Kidney (tissue), 13 donors: ENCODE measurements at regions not wholly inside any gene's neighbourhood (a gene's known extent, or its start where the extent isn't known, plus 50 kb on each side); places are given as distances from the start of the nearest gene placed in this dataset.

Experiments used
- DNase-seq, 5 donors: peaks; one replicate each; pipeline ENCODE4 v3.0.0-alpha.2; 2013 to 2020
- FAIRE-seq: peaks from 2 replicates; lab custom pipeline; 2012; peaks lifted over from hg19 to GRCh38; lab: Jason Lieb, UNC
- H3K27ac ChIP-seq, 2 donors: one replicate each; pipeline ENCODE4 v1.7.0; 2013; ENCODE audit warnings: low read depth in 2 of 2, low read length in 2 of 2, inconsistent platforms in 1 of 2
- H3K27me3 ChIP-seq: one replicate; pipeline ENCODE4 v1.7.1; 2013; ENCODE audit warnings: low read length, inconsistent platforms; ENCODE audit not compliant: control insufficient read depth, insufficient read depth
- H3K36me3 ChIP-seq, 3 donors: one replicate each; pipeline versions ENCODE4 v1.7.0 to v1.7.1; 2013; ENCODE audit warnings: low read length in 3 of 3, control low read depth in 1 of 3, inconsistent platforms in 1 of 3; ENCODE audit not compliant: insufficient read depth in 3 of 3, control insufficient read depth in 2 of 3
- H3K4me1 ChIP-seq, 3 donors: one replicate each; pipeline versions ENCODE4 v1.7.0 to v1.7.1; 2013; ENCODE audit warnings: low read length in 3 of 3, inconsistent platforms in 1 of 3, low read depth in 1 of 3; ENCODE audit not compliant: control insufficient read depth in 2 of 3, insufficient read depth in 2 of 3
- H3K4me3 ChIP-seq, 3 donors: one replicate each; pipeline versions ENCODE4 v1.7.0 to v1.8.1; 2013; ENCODE audit warnings: low read length in 3 of 3, control low read depth in 1 of 3, inconsistent platforms in 1 of 3
- H3K9ac ChIP-seq, 3 donors: one replicate each; pipeline versions ENCODE4 v1.7.0 to v1.7.1; 2013; ENCODE audit warnings: low read length in 3 of 3, control low read depth in 1 of 3, inconsistent platforms in 1 of 3
- H3K9me3 ChIP-seq, 3 donors: one replicate each; pipeline versions ENCODE4 v1.7.0 to v1.7.1; 2013; ENCODE audit warnings: low read length in 3 of 3, control low read depth in 1 of 3, inconsistent platforms in 1 of 3; ENCODE audit not compliant: control insufficient read depth in 2 of 3, insufficient read depth in 1 of 3
- intact Hi-C: fragments of 100-400 bp; cut with DNase I; formaldehyde crosslinking; loops from one replicate; pipeline ENCODE4 v1.11.1; 2022
- TF ChIP-seq, protein P1 (sequence below): IDR thresholded peaks from 3 replicates; pipeline ENCODE4 v1.5.1; 2012; ENCODE audit warnings: mild to moderate bottlenecking, moderate library complexity, borderline replicate concordance; ENCODE audit not compliant: insufficient read depth; ENCODE audit errors: extremely low read depth
- donor health status: control.
- donor health status: control.
- donor health status: control.
- donor health status: control.
- donor health status: control.
- donor health status: DM: yes; HTN: yes; CAD: no.
- donor health status: Normal renal cell carcinoma (clear cell type).

DNA sequence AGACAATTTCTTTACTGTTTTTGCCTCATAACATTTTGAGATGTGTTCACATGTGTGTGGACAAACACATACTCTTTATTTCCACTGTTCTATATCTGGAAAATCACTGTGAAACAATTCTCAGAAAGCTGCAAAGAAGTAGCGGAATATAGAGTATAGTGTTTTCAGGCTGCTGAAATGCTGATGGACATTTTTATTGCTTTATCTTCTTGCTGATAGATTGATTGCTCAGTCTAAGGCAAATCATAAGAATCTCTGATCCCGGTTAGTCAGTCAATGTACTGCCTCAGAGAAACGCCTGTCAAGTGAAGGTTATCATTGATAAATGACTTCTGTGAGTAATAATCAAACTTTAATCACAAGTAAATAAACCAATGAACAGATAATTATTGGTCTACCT is 364.9 kb upstream of the CTNND2 start:
- Histone ChIP-seq H3K9me3 (no peaks in the 10 kb centered on the region), H3K27ac (no peak overlapping the region), H3K4me1 (no peaks in the 10 kb centered on the region), H3K4me3 (no peak overlapping the region), H3K36me3 (no peaks in the 10 kb centered on the region), H3K9ac (no peak overlapping the region), H3K27me3 (no peaks in the 10 kb centered on the region)
- TF ChIP-seq, protein P1, sequence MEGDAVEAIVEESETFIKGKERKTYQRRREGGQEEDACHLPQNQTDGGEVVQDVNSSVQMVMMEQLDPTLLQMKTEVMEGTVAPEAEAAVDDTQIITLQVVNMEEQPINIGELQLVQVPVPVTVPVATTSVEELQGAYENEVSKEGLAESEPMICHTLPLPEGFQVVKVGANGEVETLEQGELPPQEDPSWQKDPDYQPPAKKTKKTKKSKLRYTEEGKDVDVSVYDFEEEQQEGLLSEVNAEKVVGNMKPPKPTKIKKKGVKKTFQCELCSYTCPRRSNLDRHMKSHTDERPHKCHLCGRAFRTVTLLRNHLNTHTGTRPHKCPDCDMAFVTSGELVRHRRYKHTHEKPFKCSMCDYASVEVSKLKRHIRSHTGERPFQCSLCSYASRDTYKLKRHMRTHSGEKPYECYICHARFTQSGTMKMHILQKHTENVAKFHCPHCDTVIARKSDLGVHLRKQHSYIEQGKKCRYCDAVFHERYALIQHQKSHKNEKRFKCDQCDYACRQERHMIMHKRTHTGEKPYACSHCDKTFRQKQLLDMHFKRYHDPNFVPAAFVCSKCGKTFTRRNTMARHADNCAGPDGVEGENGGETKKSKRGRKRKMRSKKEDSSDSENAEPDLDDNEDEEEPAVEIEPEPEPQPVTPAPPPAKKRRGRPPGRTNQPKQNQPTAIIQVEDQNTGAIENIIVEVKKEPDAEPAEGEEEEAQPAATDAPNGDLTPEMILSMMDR = no peak
- FAIRE-seq = no peak
- no peak for DNase-seq
- intact Hi-C loops = no loop called here

DNA sequence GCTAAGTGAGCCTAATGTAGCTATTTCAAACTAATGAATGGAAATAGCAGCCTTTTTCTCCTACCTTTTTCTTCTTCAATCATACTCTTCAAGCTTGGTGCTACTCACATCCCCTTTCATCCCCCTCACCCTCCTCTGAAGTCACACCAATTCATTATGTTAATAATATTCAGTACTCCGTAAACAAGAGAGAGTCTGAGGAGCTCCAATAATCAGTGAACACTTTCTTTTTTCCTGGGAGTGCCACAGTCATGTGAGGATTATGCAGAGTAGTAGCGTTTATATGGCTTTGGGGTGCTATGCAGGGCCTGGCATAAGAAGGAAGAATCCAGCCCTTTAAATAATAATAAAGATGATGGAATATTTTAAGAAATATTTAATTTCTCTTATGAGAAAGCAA is 354.3 kb upstream of the CTNND2 start:
- Histone ChIP-seq H3K36me3 (no peaks in the 10 kb centered on the region), H3K27ac (no peak overlapping the region), H3K9ac (no peak overlapping the region), H3K27me3 (no peaks in the 10 kb centered on the region), H3K4me3 (no peak overlapping the region), H3K4me1 (no peaks in the 10 kb centered on the region), H3K9me3 (peaks cover 0 to 3% (median 0%) of the 10 kb centered on the region in 3 donors)
- DNase-seq (no peak), FAIRE-seq (no peak)
- intact Hi-C loops = no loop called here
- TF ChIP-seq, protein P1 = no peak

- Histone ChIP-seq H3K27ac (no peak overlapping the region), H3K27me3 (no peaks in the 10 kb centered on the region), H3K9ac (no peak overlapping the region), H3K4me1 (no peaks in the 10 kb centered on the region), H3K36me3 (no peaks in the 10 kb centered on the region), H3K4me3 (no peak overlapping the region), H3K9me3 (no peaks in the 10 kb centered on the region)
- DNase-seq = no peak
- intact Hi-C loops = no loop called here
- TF ChIP-seq, protein P1 = no peak
- FAIRE-seq = no peak
These were observed 346.2 kb upstream of the CTNND2 start for GRCh38 chr5:12250454-12250853.

GRCh38 chr5:12248831-12249230 is 344.6 kb upstream of the CTNND2 start:
- H3K4me3 ChIP-seq = no peak overlapping the region
- H3K27me3 ChIP-seq = no peaks in the 10 kb centered on the region
- intact Hi-C loops = no loop called here
- H3K4me1 ChIP-seq = no peaks in the 10 kb centered on the region
- TF ChIP-seq, protein P1 = no peak
- FAIRE-seq (no peak), DNase-seq (no peak)
- no peak overlapping the region for H3K9ac ChIP-seq
- H3K9me3 ChIP-seq = no peaks in the 10 kb centered on the region
- H3K27ac ChIP-seq = no peak overlapping the region
- H3K36me3 ChIP-seq = no peaks in the 10 kb centered on the region
